ENCODE measurements at regions not wholly inside any gene's neighbourhood (a gene's known extent, or its start where the extent isn't known, plus 50 kb on each side); places are given as distances from the start of the nearest gene placed in this dataset.

GRCh38 chr6:112457886-112458285 lies 110.8 kb downstream of the RFPL4B start:
- no peak overlapping the region for H2AFZ ChIP-seq
- Mint-ChIP-seq H3K27ac (no peak overlapping the region), H3K4me1 (no peaks in the 10 kb centered on the region), H3K9me3 (no peaks in the 10 kb centered on the region), H3K4me3 (no peak overlapping the region), H3K36me3 (ENCODE audit: low read depth) (no peaks in the 10 kb centered on the region), H3K27me3 (ENCODE audit: insufficient read depth, low read depth, poor library complexity) (no peaks in the 10 kb centered on the region)
- no peak overlapping the region for H3K4me3 ChIP-seq
- H3K27me3 ChIP-seq (ENCODE audit: insufficient read depth), result no peaks in the 10 kb centered on the region
- no peaks in the 10 kb centered on the region for H3F3A ChIP-seq (replicated peaks; ENCODE audit: low read depth)
- H3K4me1 ChIP-seq (ENCODE audit: insufficient read depth), result no peaks in the 10 kb centered on the region
- no peaks in the 10 kb centered on the region for H3K36me3 ChIP-seq (ENCODE audit: insufficient read depth)
- ATAC-seq, result no peak
- no peak overlapping the region for H3K27ac ChIP-seq (ENCODE audit: low read depth)
- H4K20me1 ChIP-seq (replicated peaks; ENCODE audit: insufficient read depth), result no peaks in the 10 kb centered on the region
- H3K79me2 ChIP-seq (replicated peaks; ENCODE audit: insufficient read depth), result no peaks in the 10 kb centered on the region
- H3K9me2 ChIP-seq (ENCODE audit: insufficient read depth), result no peaks in the 10 kb centered on the region
- no peak overlapping the region for H3K4me2 ChIP-seq
- no peak for TF ChIP-seq POLR2AphosphoS5 (IDR thresholded peaks at IDR 0.05; ENCODE audit: low read depth)
- TF ChIP-seq STAT1 (IDR thresholded peaks at IDR 0.05; ENCODE audit: unreplicated experiment), result no peak
- no peak for TF ChIP-seq CREB1 (CRISPR knock-in tag; IDR thresholded peaks at IDR 0.05; ENCODE audit: low read depth)
- TF ChIP-seq CTCF (conservative IDR thresholded peaks at IDR 0.05; ENCODE audit: low read depth in 2 of 2), result no peak
- TF ChIP-seq NANOG (IDR thresholded peaks at IDR 0.05; ENCODE audit: borderline replicate concordance), result no peak
- no peak for TF ChIP-seq ZNF331 (CRISPR knock-in tag; IDR thresholded peaks at IDR 0.05; ENCODE audit: low read depth)
- TF ChIP-seq ZNF114 (CRISPR knock-in tag; IDR thresholded peaks at IDR 0.05), result no peak
- no peak for TF ChIP-seq EZH2 (IDR thresholded peaks at IDR 0.05; ENCODE audit: low read depth, unreplicated experiment)
- TF ChIP-seq JUNB (IDR thresholded peaks at IDR 0.05; ENCODE audit: unreplicated experiment), result no peak
- TF ChIP-seq REST (IDR thresholded peaks at IDR 0.05; ENCODE audit: unreplicated experiment), result no peak
- no peak for TF ChIP-seq EZH2phosphoT487 (IDR thresholded peaks at IDR 0.05; ENCODE audit: unreplicated experiment)
- TF ChIP-seq ETS1 (IDR thresholded peaks at IDR 0.05), result no peak
- TF ChIP-seq ZNF462 (CRISPR knock-in tag; IDR thresholded peaks at IDR 0.05), result no peak
- no peak for DNase-seq (ENCODE audit: low spot score)
